ENCODE measurements at regions not wholly inside any gene's neighbourhood (a gene's known extent, or its start where the extent isn't known, plus 50 kb on each side); places are given as distances from the start of the nearest gene placed in this dataset.

GRCh38 chr2:64842030-64842429 is 147.2 kb upstream of the SLC1A4 start:
- TF ChIP-seq, protein P1, sequence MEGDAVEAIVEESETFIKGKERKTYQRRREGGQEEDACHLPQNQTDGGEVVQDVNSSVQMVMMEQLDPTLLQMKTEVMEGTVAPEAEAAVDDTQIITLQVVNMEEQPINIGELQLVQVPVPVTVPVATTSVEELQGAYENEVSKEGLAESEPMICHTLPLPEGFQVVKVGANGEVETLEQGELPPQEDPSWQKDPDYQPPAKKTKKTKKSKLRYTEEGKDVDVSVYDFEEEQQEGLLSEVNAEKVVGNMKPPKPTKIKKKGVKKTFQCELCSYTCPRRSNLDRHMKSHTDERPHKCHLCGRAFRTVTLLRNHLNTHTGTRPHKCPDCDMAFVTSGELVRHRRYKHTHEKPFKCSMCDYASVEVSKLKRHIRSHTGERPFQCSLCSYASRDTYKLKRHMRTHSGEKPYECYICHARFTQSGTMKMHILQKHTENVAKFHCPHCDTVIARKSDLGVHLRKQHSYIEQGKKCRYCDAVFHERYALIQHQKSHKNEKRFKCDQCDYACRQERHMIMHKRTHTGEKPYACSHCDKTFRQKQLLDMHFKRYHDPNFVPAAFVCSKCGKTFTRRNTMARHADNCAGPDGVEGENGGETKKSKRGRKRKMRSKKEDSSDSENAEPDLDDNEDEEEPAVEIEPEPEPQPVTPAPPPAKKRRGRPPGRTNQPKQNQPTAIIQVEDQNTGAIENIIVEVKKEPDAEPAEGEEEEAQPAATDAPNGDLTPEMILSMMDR (IDR thresholded peaks at IDR 0.05): no peak
- no peak for TF ChIP-seq POLR2A (IDR thresholded peaks at IDR 0.05)
